Muscle layer of colon (tissue), 2 donors: ENCODE measurements at regions not wholly inside any gene's neighbourhood (a gene's known extent, or its start where the extent isn't known, plus 50 kb on each side); places are given as distances from the start of the nearest gene placed in this dataset.

Experiments
- H3K27ac ChIP-seq: one replicate; pipeline ENCODE4 v1.7.0; 2013; ENCODE audit warnings: low read depth, mild to moderate bottlenecking, low read length, moderate library complexity
- H3K27me3 ChIP-seq, 2 donors: one replicate each; pipeline ENCODE4 v1.7.0; 2013; ENCODE audit warnings: low read length in 2 of 2, mild to moderate bottlenecking in 2 of 2; ENCODE audit not compliant: insufficient read depth in 2 of 2, control insufficient read depth in 1 of 2
- H3K36me3 ChIP-seq: one replicate; pipeline ENCODE4 v1.7.0; 2013; ENCODE audit warnings: mild to moderate bottlenecking, low read length; ENCODE audit not compliant: insufficient read depth
- H3K4me1 ChIP-seq: one replicate; pipeline ENCODE4 v1.7.0; 2013; ENCODE audit warnings: mild to moderate bottlenecking, low read length; ENCODE audit not compliant: insufficient read depth
- H3K4me3 ChIP-seq, 2 donors: one replicate each; pipeline ENCODE4 v1.7.0; 2013; ENCODE audit warnings: low read length in 2 of 2, low read depth in 1 of 2, mild to moderate bottlenecking in 1 of 2, moderate library complexity in 1 of 2
- H3K9ac ChIP-seq: one replicate; pipeline ENCODE4 v1.7.0; 2013; ENCODE audit warnings: low read length
- H3K9me3 ChIP-seq: one replicate; pipeline ENCODE4 v1.7.0; 2013; ENCODE audit warnings: mild to moderate bottlenecking, low read length
- donor health status: abdominal sarcoma.
- donor health status: Adenocarcinoma of cecum.

DNA sequence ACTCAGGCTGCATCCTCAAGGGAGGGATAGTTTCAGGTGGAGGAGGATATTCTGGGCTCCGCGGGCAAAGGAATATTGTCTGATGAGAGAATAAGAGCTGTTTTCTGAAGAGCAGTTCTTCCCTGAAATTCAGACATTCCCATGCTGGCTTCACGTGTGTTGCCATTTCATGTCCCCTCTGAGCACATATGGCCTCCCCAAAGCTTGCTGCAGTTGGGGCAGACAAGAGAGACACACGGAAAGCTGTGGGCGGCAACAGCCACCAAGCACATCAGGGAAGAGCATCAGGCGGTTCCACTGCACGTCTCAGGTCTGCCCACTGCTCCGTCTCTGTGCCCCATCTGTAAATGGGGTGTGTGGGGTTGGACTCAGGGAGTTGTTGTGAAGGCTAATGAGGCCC, 247.5 kb upstream of the TSHZ3 start:
- Histone ChIP-seq H3K27ac (no peak overlapping the region), H3K4me3 (no peak overlapping the region), H3K9me3 (no peaks in the 10 kb centered on the region), H3K27me3 (no peaks in the 10 kb centered on the region), H3K9ac (no peak overlapping the region), H3K4me1 (no peaks in the 10 kb centered on the region), H3K36me3 (no peaks in the 10 kb centered on the region)

DNA sequence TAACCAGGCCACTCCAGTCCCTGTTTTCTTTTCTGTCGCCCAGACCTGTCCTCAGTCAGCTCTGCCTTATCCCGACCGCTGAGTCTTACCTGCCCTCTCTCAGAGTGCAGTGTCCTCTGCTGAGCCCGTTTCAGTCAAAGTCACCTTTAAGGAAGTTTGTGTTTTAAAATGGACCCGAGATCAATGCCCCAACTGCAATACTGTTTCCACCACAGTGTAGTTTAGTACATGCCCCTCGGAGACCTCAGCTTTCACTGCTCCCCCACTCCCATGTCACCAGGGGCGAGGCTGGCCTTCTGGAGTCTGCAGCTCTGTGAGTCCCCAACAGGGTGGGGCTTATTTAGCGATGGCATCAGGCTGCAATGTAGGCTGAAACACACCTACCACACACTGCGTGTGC, 248.4 kb upstream of the TSHZ3 start:
- H3K27me3 ChIP-seq: no peaks in the 10 kb centered on the region
- no peaks in the 10 kb centered on the region for H3K9me3 ChIP-seq
- H3K36me3 ChIP-seq: no peaks in the 10 kb centered on the region
- no peak overlapping the region for H3K9ac ChIP-seq
- no peak overlapping the region for H3K4me3 ChIP-seq
- H3K27ac ChIP-seq: no peak overlapping the region
- H3K4me1 ChIP-seq: no peaks in the 10 kb centered on the region

DNA sequence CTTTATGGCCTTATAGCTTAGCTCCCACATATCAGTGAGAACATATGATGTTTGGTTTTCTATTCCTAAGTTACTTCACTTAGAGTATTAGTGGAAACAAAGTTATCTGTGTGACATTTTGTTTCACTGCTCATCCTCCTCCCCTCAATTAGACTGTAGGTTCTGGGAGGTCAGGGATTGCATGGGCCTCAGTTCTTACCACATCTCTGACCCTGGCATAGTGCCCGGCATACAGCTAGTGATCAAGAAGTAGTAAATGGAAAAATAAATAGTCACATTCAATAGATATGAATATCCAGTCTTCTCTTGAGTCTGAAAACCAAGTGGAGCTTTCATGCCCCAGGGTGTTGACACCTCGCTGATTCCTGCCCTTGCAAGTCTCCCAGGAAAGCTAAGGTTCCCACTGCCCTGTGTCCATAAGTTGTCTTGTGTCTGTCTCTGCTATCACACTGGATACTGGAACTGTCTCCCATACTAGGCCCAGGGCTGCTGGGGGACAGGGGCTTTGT, 249.5 kb upstream of the TSHZ3 start:
- Histone ChIP-seq H3K9ac (no peak overlapping the region), H3K4me3 (no peak overlapping the region), H3K9me3 (no peaks in the 10 kb centered on the region), H3K36me3 (no peaks in the 10 kb centered on the region), H3K27ac (no peak overlapping the region), H3K4me1 (no peaks in the 10 kb centered on the region), H3K27me3 (no peaks in the 10 kb centered on the region)

DNA sequence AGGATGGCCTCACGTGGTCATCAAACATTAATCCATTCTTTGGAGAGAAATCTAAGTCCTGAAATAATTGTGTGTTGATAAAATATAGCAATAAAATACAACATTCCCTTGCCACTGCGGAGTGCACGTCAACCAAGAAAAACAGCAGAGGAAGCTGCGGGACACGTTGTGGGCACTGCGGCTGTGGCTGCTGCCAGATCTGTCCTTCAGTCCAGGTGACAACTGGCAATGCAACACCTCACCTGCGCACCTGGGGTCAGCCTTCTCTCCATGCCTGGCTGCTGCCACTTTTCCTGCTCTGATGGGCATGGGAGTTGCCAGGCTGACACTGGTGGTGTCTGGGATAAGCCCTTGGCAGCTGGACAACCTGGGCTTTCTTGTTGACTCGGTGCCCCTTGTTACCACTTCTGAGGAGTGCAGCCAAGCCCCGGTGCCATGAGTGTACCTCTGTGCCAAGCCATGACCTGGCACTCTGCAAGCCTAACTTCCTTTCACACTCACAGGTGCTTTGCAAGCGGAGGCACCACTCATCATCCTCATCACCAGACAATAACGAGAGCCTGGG, 251.6 kb upstream of the TSHZ3 start:
- Histone ChIP-seq H3K9me3 (no peaks in the 10 kb centered on the region), H3K27ac (no peak overlapping the region), H3K4me3 (no peak overlapping the region)

DNA sequence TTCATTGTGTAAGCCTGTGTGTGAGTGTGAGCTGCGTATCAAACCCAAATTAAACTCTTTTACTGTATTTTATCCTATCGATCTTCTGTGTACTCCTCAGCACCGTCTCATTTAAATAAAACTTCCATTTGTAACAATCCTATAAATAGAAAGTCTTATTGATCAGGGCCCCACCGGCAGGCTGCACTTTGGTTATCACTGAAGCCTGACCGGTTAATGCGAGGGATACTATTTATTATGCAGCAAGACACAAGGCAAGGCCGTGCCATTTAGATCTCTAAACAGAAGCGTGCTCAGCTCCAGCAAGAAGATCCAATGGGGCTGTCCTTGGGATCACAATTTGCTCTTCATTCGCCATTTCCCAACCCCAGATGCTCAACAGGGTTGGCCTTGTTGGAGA, 252.6 kb upstream of the TSHZ3 start:
- Histone ChIP-seq H3K4me1 (no peaks in the 10 kb centered on the region), H3K27ac (no peak overlapping the region), H3K36me3 (no peaks in the 10 kb centered on the region), H3K9me3 (no peaks in the 10 kb centered on the region), H3K4me3 (no peak overlapping the region), H3K27me3 (no peaks in the 10 kb centered on the region), H3K9ac (no peak overlapping the region)

More for the DNA sequence above, 251.6 kb upstream of the TSHZ3 start:
- no peaks in the 10 kb centered on the region for H3K27me3 ChIP-seq
- no peaks in the 10 kb centered on the region for H3K4me1 ChIP-seq
- no peak overlapping the region for H3K9ac ChIP-seq
- no peaks in the 10 kb centered on the region for H3K36me3 ChIP-seq

DNA sequence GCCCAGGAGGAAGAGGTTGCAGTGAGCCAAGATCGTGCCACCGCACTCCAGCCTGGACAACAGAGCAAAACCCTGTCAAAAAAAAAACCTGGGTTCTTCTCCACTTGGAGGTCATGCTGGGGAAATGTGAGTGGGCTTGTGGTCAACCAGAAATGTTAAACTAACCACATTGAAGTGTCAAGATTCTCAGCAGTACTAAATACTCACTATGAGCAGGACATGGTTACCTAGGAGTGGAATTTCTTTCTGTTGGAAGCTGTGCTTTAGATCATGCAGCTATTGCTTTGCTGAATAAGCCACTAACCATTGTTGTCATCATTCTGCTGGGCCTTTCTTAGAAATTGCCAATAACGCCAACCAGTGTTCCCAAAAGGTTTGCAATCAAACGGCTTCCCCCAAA, 253.3 kb upstream of the TSHZ3 start:
- no peak overlapping the region for H3K4me3 ChIP-seq
- H3K36me3 ChIP-seq: no peaks in the 10 kb centered on the region
- H3K9me3 ChIP-seq: no peaks in the 10 kb centered on the region
- H3K9ac ChIP-seq: no peak overlapping the region
- no peaks in the 10 kb centered on the region for H3K4me1 ChIP-seq
- H3K27me3 ChIP-seq: no peaks in the 10 kb centered on the region
- H3K27ac ChIP-seq: no peak overlapping the region

DNA sequence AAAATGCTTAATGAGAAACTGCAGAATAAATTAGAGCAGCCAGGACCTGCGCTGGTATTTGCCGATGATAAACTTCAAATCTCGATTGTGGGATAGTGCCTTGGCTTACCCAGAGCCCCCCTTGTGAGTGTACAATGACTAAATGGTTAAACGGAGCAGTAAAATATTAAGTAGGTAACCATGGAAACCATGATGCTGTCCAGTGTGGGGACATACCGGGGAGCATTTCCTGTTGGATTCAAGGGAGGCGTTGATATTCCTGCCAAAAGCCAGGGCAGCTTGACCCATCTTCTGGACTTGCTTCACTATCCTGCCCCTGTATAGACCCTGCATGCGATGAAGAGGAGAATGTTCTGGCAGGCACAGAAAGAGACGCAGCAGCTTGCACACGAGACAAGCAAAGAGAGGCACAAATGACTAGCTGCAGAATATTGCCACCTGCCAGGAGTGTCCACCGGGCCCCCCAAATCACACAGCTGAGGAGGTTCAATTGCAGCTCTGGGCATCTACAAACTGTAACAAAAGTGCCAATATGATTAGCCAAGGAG, 255.3 kb upstream of the TSHZ3 start:
- Histone ChIP-seq H3K27ac (no peak overlapping the region), H3K9ac (no peak overlapping the region), H3K36me3 (no peaks in the 10 kb centered on the region), H3K4me3 (no peak overlapping the region), H3K9me3 (no peaks in the 10 kb centered on the region), H3K4me1 (no peaks in the 10 kb centered on the region), H3K27me3 (no peaks in the 10 kb centered on the region)

DNA sequence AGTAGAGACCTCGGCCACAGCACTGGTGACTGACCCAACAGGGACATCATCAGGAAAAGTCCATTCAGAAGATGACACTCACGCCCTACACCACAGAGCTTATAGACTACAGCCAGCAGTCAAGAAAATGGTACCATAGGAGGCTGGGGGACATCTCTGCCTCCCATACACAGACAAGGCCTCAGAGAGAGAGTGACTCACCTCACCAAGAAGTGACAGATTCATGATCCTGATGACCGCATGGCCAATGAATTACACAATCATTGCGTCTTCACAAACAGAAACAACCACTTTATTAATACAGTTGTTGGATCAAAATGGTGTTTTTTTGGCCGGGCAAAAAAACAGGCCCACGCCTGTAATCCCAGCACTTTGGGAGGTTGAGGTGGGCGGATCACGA, 260.8 kb upstream of the TSHZ3 start:
- H3K36me3 ChIP-seq: no peaks in the 10 kb centered on the region
- H3K27ac ChIP-seq: no peak overlapping the region
- H3K27me3 ChIP-seq: no peaks in the 10 kb centered on the region
- H3K4me1 ChIP-seq: peaks cover 22% of the 10 kb centered on the region
- no peaks in the 10 kb centered on the region for H3K9me3 ChIP-seq
- no peak overlapping the region for H3K4me3 ChIP-seq
- H3K9ac ChIP-seq: no peak overlapping the region

DNA sequence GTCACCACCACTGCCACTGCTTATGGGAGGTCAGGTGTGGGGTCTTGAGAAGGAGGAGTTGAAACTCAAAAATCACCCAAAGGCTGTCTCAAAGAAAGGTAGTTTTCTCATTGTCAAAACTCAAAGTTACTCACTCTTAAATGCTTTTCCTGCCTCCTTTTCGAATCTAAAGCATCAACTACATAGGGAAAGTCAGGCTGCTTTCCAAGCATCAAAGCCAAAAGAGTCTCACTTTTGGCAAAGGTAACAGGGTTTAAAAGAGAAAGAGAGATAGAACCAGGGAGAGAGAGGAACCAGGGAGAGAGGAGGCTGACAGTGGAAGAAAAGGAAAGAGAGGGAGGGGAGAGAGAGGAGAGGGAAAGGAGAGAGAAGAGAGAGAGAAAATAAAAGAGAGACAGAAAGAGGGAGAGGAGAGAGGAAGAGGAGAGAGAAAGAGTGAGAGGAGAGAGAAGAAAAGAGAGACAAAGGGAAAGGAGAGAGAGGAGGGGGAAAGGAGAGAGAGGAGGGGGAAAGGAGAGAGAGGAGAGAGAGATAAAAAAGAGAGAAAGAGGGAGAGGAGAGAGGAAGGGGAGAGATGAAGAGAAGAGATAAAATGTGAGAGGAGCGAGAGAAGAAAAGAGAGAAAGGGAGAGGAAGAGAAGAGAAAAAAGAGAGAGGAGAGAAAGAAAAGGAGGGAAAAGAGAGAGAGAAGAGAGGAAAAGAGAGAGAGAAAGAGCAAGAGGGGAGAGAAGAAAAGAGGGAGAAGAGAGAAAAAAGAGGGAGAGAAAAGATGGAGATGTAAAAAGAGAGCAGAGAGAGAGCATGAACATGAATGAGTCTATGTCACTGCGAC, 262.0 kb upstream of the TSHZ3 start:
- Histone ChIP-seq H3K27me3 (no peaks in the 10 kb centered on the region), H3K9ac (no peak overlapping the region), H3K4me1 (peaks cover 22% of the 10 kb centered on the region), H3K4me3 (no peak overlapping the region), H3K9me3 (no peaks in the 10 kb centered on the region), H3K36me3 (no peaks in the 10 kb centered on the region), H3K27ac (no peak overlapping the region)

DNA sequence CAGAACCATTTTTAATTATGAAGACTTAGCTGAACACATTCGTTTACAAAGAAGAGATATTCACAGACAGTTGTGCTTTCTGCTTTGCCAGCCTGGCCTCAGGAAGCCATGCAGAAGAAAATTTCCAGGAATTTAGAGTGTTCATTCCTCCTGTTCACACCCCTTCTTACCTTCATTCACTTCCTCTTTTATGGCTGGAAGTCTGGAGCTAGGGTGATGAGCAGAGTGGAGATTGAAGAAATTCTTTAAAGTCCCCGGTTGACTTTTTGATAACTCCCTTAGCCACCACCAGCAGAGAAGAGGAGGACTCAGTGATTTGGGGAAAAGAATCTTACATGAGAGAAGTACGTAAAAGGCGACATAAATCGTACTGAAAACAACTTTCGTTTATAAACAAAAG, 263.6 kb upstream of the TSHZ3 start:
- H3K4me1 ChIP-seq: peaks cover 22% of the 10 kb centered on the region
- no peaks in the 10 kb centered on the region for H3K9me3 ChIP-seq
- H3K9ac ChIP-seq: no peak overlapping the region
- no peaks in the 10 kb centered on the region for H3K36me3 ChIP-seq
- H3K4me3 ChIP-seq: no peak overlapping the region
- no peak overlapping the region for H3K27ac ChIP-seq
- H3K27me3 ChIP-seq: no peaks in the 10 kb centered on the region

DNA sequence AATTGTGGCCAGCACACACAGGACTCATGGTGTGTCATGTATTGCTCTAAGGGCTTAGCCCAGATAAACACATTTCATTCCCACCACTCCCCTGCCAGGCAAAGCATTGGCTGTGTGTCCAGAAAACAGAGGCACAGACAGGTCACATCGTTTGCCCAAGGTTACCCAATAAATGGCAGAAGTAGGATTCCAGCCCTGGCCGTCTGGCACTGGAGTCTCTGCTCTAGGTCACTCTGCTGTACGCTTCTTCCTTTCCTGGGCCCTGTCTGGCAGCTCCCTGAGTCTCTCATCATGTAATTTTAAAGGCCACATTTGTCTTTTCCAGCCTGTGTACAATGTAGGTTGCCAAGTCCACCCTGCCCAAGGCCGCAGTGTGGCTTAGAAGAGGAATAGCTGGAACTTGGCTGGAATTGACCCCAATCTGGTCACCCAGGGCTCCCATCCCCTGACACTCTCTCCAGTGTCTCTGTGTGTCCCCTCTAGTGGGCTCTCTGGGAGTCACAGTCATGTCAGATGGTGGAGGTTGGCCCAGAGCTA, 264.5 kb upstream of the TSHZ3 start:
- Histone ChIP-seq H3K27ac (no peak overlapping the region), H3K9me3 (no peaks in the 10 kb centered on the region), H3K4me3 (no peak overlapping the region), H3K4me1 (peaks cover 22% of the 10 kb centered on the region), H3K36me3 (no peaks in the 10 kb centered on the region), H3K9ac (no peak overlapping the region), H3K27me3 (no peaks in the 10 kb centered on the region)
